Stimulated activated CD8-positive, alpha-beta memory T cell treated with anti-CD3 and anti-CD28 coated beads, Interleukin-12 subunit alpha, Interleukin-12 subunit beta, amount 100 ng/mL, for 1 hour (primary cell): ENCODE measurements at regions not wholly inside any gene's neighbourhood (a gene's known extent, or its start where the extent isn't known, plus 50 kb on each side); places are given as distances from the start of the nearest gene placed in this dataset.
"Not testable (repeated sequence)": the region's sequence is repeated elsewhere in the genome, so short reads cannot be mapped to it uniquely, and the experiment has no call there.

Source experiments
- DNase-seq: peaks from one replicate; pipeline ENCODE4 v3.0.0-alpha.2; 2020; ENCODE audit warnings: low read depth

DNA sequence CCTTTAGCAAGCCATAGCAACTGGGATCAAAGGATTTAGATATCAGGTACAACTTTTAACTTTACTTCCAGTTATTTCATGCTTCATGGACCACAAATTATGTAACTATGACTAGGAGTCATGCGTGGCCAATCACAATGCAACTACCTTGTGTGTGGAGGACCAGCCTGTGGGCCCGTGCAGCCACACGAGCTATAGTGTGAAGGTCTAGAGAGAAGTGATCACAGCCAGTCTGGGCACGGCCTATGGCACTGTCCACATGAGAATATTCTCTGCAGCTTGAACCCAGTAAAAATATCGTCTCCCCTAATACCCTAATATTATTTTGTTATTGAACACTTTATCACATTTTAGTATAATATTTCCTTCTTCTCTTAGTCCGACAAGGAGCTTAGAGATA is 464.9 kb upstream of the MIR17HG start:
- no peak for DNase-seq

- no peak for DNase-seq
These were observed 463.9 kb upstream of the MIR17HG start for GRCh38 chr13:90883592-90883991.

- no peak for DNase-seq
These were observed 463.4 kb upstream of the MIR17HG start for GRCh38 chr13:90884066-90884465.

DNA sequence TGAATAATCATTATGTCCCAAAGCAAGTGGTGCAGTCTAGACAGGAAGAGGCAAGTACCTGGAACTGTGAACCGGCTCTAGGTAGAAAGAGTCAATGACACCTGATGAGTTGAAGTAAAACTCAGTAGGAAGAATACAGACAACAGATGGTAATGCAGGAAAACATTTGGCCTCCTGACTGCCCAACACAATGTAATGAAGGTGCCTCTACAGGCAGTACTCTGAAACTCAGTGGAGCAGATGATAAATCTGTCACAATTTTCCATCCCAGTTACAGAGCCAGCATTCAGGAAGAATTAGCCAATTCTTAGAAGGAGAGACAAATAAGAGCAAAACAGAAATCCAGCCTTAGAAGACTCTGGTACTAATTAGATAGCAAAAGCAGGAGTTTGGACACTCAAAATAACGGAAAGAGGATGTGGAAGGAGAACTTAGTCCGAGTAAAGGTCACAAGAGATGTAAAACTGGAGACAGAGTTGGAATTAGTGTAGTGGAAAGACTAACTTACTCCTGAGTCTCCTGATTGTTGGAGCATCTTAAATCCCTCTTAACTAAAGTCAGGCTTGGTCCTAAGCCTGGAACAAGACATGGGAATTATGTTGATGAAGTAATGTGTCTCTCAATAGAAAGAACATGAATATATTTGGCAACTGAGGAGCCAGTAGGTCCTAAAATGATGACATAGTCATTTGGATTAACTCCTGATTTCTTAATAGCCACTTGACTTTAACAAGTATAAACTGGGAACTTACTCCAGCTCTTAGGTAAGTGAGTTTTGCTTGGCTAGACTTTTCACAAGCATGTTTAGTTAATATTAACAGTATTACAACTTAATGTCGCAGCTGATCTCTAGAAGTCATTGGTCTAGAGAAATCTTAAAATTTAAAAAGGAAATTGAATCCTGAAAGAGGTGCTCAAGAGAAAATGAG is 457.3 kb upstream of the MIR17HG start:
- no peak for DNase-seq

- no peak for DNase-seq
These were observed 456.2 kb upstream of the MIR17HG start for GRCh38 chr13:90891329-90891728.

GRCh38 chr13:90893199-90893598 is 454.3 kb upstream of the MIR17HG start:
- DNase-seq, result not testable (repeated sequence)

DNA sequence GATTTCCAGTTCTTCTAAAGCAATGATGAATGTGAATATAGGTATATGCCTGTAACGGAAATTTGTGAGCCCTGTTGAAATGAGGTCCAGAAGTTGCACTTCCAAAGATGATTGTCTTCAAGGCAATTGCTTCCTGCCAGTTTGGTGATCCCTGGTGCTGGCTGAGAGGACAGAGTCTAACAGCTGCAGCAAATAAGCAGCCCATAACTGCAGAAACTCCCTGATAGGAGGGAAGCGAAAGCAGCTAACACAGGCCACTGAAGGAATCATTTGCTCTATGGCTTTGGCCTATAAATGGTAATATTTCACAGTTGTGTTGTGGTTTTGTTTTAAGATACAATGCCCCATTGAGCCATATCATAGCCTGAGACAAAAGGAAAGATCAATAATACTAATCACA is 451.5 kb upstream of the MIR17HG start:
- no peak for DNase-seq

- DNase-seq, result no peak
These were observed 448.7 kb upstream of the MIR17HG start for GRCh38 chr13:90898811-90899210.

- no peak for DNase-seq
These were observed 448.1 kb upstream of the MIR17HG start for GRCh38 chr13:90899416-90899815.

DNA sequence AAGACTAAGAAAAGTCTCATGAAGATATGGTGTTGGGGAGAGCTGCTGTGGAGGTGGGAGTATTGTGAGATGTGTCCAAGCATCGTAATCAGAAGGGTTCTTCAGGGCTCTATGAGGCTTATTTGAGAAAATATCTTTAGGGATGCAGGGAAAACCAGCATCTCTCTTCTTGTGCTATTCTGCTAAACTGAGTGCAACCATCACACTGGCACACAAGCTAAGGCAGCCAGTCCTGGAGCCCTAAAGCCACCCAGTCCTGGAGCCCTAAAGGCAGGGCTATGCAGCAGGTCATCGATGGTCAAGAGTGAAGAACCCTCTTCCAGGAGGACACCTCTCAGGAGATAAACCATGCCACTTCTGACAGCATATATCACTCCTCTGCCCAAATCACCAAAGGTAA is 445.2 kb upstream of the MIR17HG start:
- no peak for DNase-seq

GRCh38 chr13:90906554-90906953 is 440.9 kb upstream of the MIR17HG start:
- DNase-seq, result no peak

GRCh38 chr13:90908792-90909191 is 438.7 kb upstream of the MIR17HG start:
- no peak for DNase-seq

- DNase-seq, result no peak
These were observed 437.4 kb upstream of the MIR17HG start for GRCh38 chr13:90910018-90910639.

DNA sequence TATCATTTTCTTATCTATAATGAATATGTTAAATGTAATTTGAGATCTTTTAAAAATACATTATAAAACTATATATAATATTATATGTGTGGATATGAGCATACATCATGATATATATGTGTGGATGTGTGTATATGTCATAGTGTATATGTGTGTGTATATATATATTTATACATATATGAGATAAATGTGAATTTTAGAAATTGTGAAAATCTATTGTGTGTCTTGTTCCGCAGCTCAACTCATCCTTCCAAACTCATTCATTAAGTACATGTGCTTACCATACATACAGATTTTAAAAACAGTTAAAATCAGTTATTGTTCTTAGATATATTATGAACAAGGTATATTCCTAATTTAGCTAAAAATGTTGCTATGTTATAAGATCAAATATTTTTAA is 435.2 kb upstream of the MIR17HG start:
- no peak for DNase-seq

- DNase-seq, result no peak
These were observed 429.0 kb upstream of the MIR17HG start for GRCh38 chr13:90918536-90918935.

- DNase-seq, result no peak
These were observed 428.3 kb upstream of the MIR17HG start for GRCh38 chr13:90919153-90919552.

DNA sequence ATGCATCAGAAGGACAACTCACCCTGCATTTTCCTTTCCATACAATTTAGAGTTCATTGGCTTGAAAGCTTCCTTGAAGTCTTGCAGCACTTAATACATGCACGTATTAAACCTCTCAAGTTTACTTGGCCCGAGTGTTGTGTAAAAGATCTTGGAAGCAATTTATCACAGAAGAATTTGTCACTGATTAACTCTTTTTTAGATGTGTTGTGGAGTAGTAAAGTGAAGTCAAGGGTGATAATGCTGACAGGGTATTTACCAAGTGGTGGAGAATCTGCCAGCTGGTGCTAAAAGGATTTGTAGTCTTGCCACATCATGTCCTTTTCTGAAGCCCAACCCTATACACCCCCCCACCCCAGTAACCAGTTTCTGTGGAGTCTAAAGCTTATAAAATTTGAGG is 421.0 kb upstream of the MIR17HG start:
- DNase-seq, result no peak

GRCh38 chr13:90928109-90928508 is 419.4 kb upstream of the MIR17HG start:
- DNase-seq, result no peak

- no peak for DNase-seq
These were observed 414.2 kb upstream of the MIR17HG start for GRCh38 chr13:90933097-90933826.

- DNase-seq, result no peak
These were observed 412.7 kb upstream of the MIR17HG start for GRCh38 chr13:90934741-90935140.

DNA sequence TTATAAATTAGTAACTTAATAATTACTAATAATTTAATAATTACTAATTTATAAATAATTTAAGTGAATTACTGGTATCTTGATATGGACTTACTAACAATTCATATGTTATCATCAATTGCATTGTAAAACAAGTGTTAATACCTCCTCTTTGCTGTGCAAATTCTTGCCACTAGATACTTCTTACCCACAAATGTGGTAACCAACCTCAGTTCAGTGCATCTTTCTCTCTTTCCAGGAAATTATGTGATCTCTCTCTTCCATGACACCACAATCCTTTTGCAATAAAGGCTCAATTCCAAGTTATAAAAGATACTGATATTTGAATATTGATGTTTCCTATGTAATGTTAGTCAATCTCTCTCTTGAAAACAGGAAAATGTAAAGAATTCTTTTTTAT is 408.6 kb upstream of the MIR17HG start:
- DNase-seq, result no peak

GRCh38 chr13:90943946-90944345 is 403.5 kb upstream of the MIR17HG start:
- no peak for DNase-seq

DNA sequence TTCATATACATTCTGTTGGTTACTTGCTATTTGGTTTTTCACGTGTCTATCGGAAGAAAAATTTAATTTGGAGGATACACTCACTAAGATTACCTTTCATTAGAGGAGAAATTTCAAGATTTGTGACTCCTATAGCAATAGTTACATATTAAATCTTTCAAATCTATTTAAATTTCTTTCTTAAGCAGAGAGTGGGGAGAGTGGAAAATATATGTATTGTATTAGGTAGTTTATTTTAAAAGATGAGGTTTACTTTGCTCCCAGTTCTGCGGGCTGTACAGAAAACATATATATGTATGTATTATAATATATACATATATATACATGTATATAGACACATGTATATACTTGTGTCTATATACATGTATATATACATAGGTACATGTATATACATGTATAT is 402.3 kb upstream of the MIR17HG start:
- not testable (repeated sequence) for DNase-seq
